PC-3 (cell line): ENCODE measurements at regions not wholly inside any gene's neighbourhood (a gene's known extent, or its start where the extent isn't known, plus 50 kb on each side); places are given as distances from the start of the nearest gene placed in this dataset.

Experiments
- ATAC-seq: fragments of 200-7000 bp; cut with Tn5 transposase; 2 replicates; pipeline ENCODE4 v1.9.1; 2020; ENCODE audit warnings: mild to moderate bottlenecking, moderate library complexity
- BruUV-seq: library from RNA; stranded (reverse); fragments of 400-500 nt; replicated peaks from 2 replicates; lab custom pipeline; 2021; lab: Mats Ljungman, UMichigan
- CTCF ChIA-PET: fragments of 300-600 bp; sonication (Branson Sonifier 250); formaldehyde crosslinking; loops from one replicate; lab custom pipeline; 2022; ENCODE audit warnings: antibody characterized with exemption; lab: Charles Lee
- POLR2A ChIA-PET: fragments of 300-600 bp; sonication (Branson Sonifier 250); formaldehyde crosslinking; loops from one replicate; lab custom pipeline; 2022; ENCODE audit warnings: antibody characterized with exemption; ENCODE audit not compliant: unreplicated experiment; lab: Charles Lee
- DNase-seq: peaks from one replicate; pipeline ENCODE4 v3.0.0-alpha.2; 2015
- H2AFZ ChIP-seq: fragments of 300-600 bp; sonication (generic); 2 replicates; pipeline ENCODE4 v1.6.0; 2016; ENCODE audit warnings: antibody characterized with exemption, low read length
- H3F3A ChIP-seq: fragments of 300-600 bp; sonication (generic); one replicate; pipeline ENCODE4 v1.6.0; 2017; ENCODE audit warnings: antibody characterized with exemption, low read length, control low read depth, mild to moderate bottlenecking; ENCODE audit not compliant: unreplicated experiment
- H3K27ac ChIP-seq: fragments of 300-600 bp; sonication (generic); 2 replicates; pipeline ENCODE4 v1.5.1; 2016; ENCODE audit warnings: mild to moderate bottlenecking, low read length
- H3K27me3 ChIP-seq: fragments of 300-600 bp; sonication (generic); 2 replicates; pipeline ENCODE4 v1.6.1; 2016; ENCODE audit warnings: low read length, mixed read lengths
- H3K36me3 ChIP-seq: fragments of 300-600 bp; sonication (generic); 2 replicates; pipeline ENCODE4 v1.6.1; 2016; ENCODE audit warnings: low read depth, mixed run types, low read length, mixed read lengths
- H3K4me1 ChIP-seq: fragments of 300-600 bp; sonication (generic); 2 replicates; pipeline ENCODE4 v1.5.1; 2016; ENCODE audit warnings: low read length; ENCODE audit not compliant: insufficient read depth
- H3K4me2 ChIP-seq: fragments of 300-600 bp; sonication (generic); 2 replicates; pipeline ENCODE4 v1.6.0; 2016; ENCODE audit warnings: low read length
- H3K4me3 ChIP-seq: fragments of 300-600 bp; sonication (generic); 2 replicates; pipeline ENCODE4 v1.5.1; 2016; ENCODE audit warnings: mild to moderate bottlenecking, low read length, mixed read lengths
- H3K79me2 ChIP-seq: fragments of 300-600 bp; sonication (generic); 2 replicates; pipeline ENCODE4 v1.6.1; 2017; ENCODE audit warnings: low read length, mixed read lengths
- H3K9ac ChIP-seq: fragments of 300-600 bp; sonication (generic); 2 replicates; pipeline ENCODE4 v1.6.0; 2016; ENCODE audit warnings: mild to moderate bottlenecking, low read length
- H3K9me2 ChIP-seq: fragments of 300-600 bp; sonication (generic); replicated peaks from 2 replicates; pipeline ENCODE4 v1.6.1; 2016; ENCODE audit warnings: mixed run types, low read length, mixed read lengths
- H3K9me3 ChIP-seq: fragments of 300-600 bp; sonication (generic); 2 replicates; pipeline ENCODE4 v1.6.1; 2016; ENCODE audit warnings: low read length, mixed read lengths
- H4K20me1 ChIP-seq: fragments of 300-600 bp; sonication (generic); 2 replicates; pipeline ENCODE4 v1.6.1; 2016; ENCODE audit warnings: low read length, mixed read lengths
- EZH2 ChIP-seq: fragments of 300-600 bp; sonication (generic); IDR thresholded peaks from one replicate; pipeline ENCODE4 v1.6.1; 2017; ENCODE audit warnings: antibody characterized with exemption, mild to moderate bottlenecking, low read length; ENCODE audit not compliant: unreplicated experiment
- EZH2phosphoT487 ChIP-seq: fragments of 300-600 bp; sonication (generic); IDR thresholded peaks from 2 replicates; pipeline ENCODE4 v1.6.1; 2018; ENCODE audit warnings: mild to moderate bottlenecking, antibody characterized with exemption, low read length, borderline replicate concordance
- intact Hi-C: fragments of 100-400 bp; cut with micrococcal nuclease; formaldehyde crosslinking; loops from 2 replicates; pipeline ENCODE4 v1.9.0; 2023
- TF ChIP-seq, protein P1 (sequence below): fragments of 300-600 bp; sonication (generic); conservative IDR thresholded peaks from 2 replicates; pipeline ENCODE4 v1.5.1; 2017; ENCODE audit warnings: antibody characterized with exemption, low read depth, mild to moderate bottlenecking, low read length

GRCh38 chr17:33516645-33517044 is 223.6 kb upstream of the ASIC2 start:
- ATAC-seq: no peak
- CTCF ChIA-PET: no interaction called here
- Histone ChIP-seq H3K9me2 (no peaks in the 10 kb centered on the region), H3K9me3 (no peaks in the 10 kb centered on the region), H2AFZ (no peak overlapping the region), H3K4me3 (no peak overlapping the region), H3K4me2 (no peak overlapping the region), H3K36me3 (no peaks in the 10 kb centered on the region), H3K4me1 (no peaks in the 10 kb centered on the region), H3K9ac (no peak overlapping the region), H4K20me1 (no peaks in the 10 kb centered on the region), H3K79me2 (no peaks in the 10 kb centered on the region), H3K27ac (no peak overlapping the region), H3K27me3 (no peaks in the 10 kb centered on the region), H3F3A (no peaks in the 10 kb centered on the region)
- POLR2A ChIA-PET: no interaction called here
- no TSS peak for BruUV-seq
- DNase-seq: no peak
- intact Hi-C loops: no loop called here
- TF ChIP-seq, protein P1, sequence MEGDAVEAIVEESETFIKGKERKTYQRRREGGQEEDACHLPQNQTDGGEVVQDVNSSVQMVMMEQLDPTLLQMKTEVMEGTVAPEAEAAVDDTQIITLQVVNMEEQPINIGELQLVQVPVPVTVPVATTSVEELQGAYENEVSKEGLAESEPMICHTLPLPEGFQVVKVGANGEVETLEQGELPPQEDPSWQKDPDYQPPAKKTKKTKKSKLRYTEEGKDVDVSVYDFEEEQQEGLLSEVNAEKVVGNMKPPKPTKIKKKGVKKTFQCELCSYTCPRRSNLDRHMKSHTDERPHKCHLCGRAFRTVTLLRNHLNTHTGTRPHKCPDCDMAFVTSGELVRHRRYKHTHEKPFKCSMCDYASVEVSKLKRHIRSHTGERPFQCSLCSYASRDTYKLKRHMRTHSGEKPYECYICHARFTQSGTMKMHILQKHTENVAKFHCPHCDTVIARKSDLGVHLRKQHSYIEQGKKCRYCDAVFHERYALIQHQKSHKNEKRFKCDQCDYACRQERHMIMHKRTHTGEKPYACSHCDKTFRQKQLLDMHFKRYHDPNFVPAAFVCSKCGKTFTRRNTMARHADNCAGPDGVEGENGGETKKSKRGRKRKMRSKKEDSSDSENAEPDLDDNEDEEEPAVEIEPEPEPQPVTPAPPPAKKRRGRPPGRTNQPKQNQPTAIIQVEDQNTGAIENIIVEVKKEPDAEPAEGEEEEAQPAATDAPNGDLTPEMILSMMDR: no peak
- no peak for TF ChIP-seq EZH2

DNA sequence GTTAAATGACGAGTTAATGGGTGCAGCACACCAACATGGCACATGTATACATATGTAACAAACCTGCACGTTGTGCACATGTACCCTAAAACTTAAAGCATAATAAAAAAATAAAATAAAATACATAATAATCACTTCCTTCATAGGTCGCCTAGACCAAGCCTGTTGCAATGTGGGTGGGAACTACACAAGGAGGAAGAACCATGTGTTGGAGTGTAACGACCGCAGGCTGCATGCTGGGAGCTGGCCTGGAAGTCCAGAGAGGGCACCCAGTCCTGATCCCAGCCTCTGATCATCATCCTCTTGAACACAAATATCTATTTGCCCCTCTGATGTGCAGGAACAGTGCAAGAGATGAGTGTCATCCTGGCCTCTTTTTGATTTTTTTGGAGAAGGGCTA is 224.7 kb upstream of the ASIC2 start:
- TF ChIP-seq EZH2 (no peak), EZH2phosphoT487 (no peak)
- TF ChIP-seq, protein P1: no peak
- Histone ChIP-seq H3K27ac (no peak overlapping the region), H3K9me3 (no peaks in the 10 kb centered on the region), H3K9me2 (no peaks in the 10 kb centered on the region), H3K4me3 (no peak overlapping the region), H3F3A (no peaks in the 10 kb centered on the region), H3K4me2 (no peak overlapping the region), H3K4me1 (no peaks in the 10 kb centered on the region), H3K27me3 (no peaks in the 10 kb centered on the region), H3K9ac (no peak overlapping the region), H3K79me2 (no peaks in the 10 kb centered on the region), H2AFZ (no peak overlapping the region), H3K36me3 (no peaks in the 10 kb centered on the region), H4K20me1 (no peaks in the 10 kb centered on the region)
- no peak for DNase-seq
- no TSS peak for BruUV-seq
- ChIA-PET POLR2A (no interaction called here), CTCF (no interaction called here)
- ATAC-seq: no peak
- intact Hi-C loops: no loop called here

- ChIA-PET POLR2A (no interaction called here), CTCF (no interaction called here)
- Histone ChIP-seq H4K20me1 (no peaks in the 10 kb centered on the region), H3K79me2 (no peaks in the 10 kb centered on the region), H3K4me1 (no peaks in the 10 kb centered on the region), H2AFZ (no peak overlapping the region), H3K9me3 (no peaks in the 10 kb centered on the region), H3K9me2 (no peaks in the 10 kb centered on the region), H3K4me3 (no peak overlapping the region), H3K9ac (no peak overlapping the region), H3F3A (no peaks in the 10 kb centered on the region), H3K27ac (no peak overlapping the region), H3K36me3 (no peaks in the 10 kb centered on the region), H3K27me3 (no peaks in the 10 kb centered on the region), H3K4me2 (no peak overlapping the region)
- no peak for ATAC-seq
- no peak for DNase-seq
- intact Hi-C loops: no loop called here
- no TSS peak for BruUV-seq
- TF ChIP-seq EZH2 (no peak), EZH2phosphoT487 (no peak)
- TF ChIP-seq, protein P1: no peak
Observed at GRCh38 chr17:33519692-33520091, 226.6 kb upstream of the ASIC2 start.
